ENCODE measurements at regions not wholly inside any gene's neighbourhood (a gene's known extent, or its start where the extent isn't known, plus 50 kb on each side); places are given as distances from the start of the nearest gene placed in this dataset.

GRCh38 chr5:71973563-71973962 is 133.7 kb upstream of the MAP1B start:
- no peaks in the 10 kb centered on the region for H3F3A ChIP-seq (ENCODE audit: insufficient read depth)
- no peak overlapping the region for H2AFZ ChIP-seq
- H3K9ac ChIP-seq: no peak overlapping the region
- H3K4me1 ChIP-seq (ENCODE audit: insufficient read depth): no peaks in the 10 kb centered on the region
- H3K9me2 ChIP-seq (ENCODE audit: insufficient read depth): no peaks in the 10 kb centered on the region
- H3K36me3 ChIP-seq (ENCODE audit: low read depth): no peaks in the 10 kb centered on the region
- no peak overlapping the region for H3K27ac ChIP-seq
- H3K4me3 ChIP-seq: no peak overlapping the region
- no peaks in the 10 kb centered on the region; the same call in 1 of the 2 replicates for H3K27me3 ChIP-seq (replicated peaks; ENCODE audit: insufficient read depth)
- WGBS, 2 experiments (ENCODE audit: low coverage in 1 of 2, low lambda C conversion rate in 2 of 2, missing lambda C conversion rate in 2 of 2): 39 to 41% methylated on average over 3 of the region's 3 CpGs
- no peaks in the 10 kb centered on the region for H3K9me3 ChIP-seq (ENCODE audit: low read depth)
- H4K20me1 ChIP-seq (ENCODE audit: insufficient read depth): no peaks in the 10 kb centered on the region
- DNase-seq: no peak
- TF ChIP-seq EZH2phosphoT487 (IDR thresholded peaks at IDR 0.05; ENCODE audit: insufficient read depth, low read depth): no peak
- no peak for TF ChIP-seq EZH2 (IDR thresholded peaks at IDR 0.05; ENCODE audit: insufficient read depth, poor library complexity, severe bottlenecking)
- no peaks in the 10 kb centered on the region for H3K79me2 ChIP-seq (ENCODE audit: insufficient read depth)
- in situ Hi-C loops (cut with MboI): no loop called here
- no peak overlapping the region for H3K4me2 ChIP-seq (ENCODE audit: unreplicated experiment)

GRCh38 chr5:71974165-71974564 is 133.1 kb upstream of the MAP1B start:
- Histone ChIP-seq H3K4me3 (no peak overlapping the region), H3K9ac (no peak overlapping the region), H4K20me1 (ENCODE audit: insufficient read depth) (no peaks in the 10 kb centered on the region), H3K27me3 (replicated peaks; ENCODE audit: insufficient read depth) (no peaks in the 10 kb centered on the region), H3K36me3 (ENCODE audit: low read depth) (no peaks in the 10 kb centered on the region), H3K4me1 (ENCODE audit: insufficient read depth) (no peaks in the 10 kb centered on the region), H2AFZ (no peak overlapping the region), H3F3A (ENCODE audit: insufficient read depth) (no peaks in the 10 kb centered on the region), H3K27ac (no peak overlapping the region), H3K9me2 (ENCODE audit: insufficient read depth) (no peaks in the 10 kb centered on the region), H3K9me3 (ENCODE audit: low read depth) (no peaks in the 10 kb centered on the region), H3K79me2 (ENCODE audit: insufficient read depth) (no peaks in the 10 kb centered on the region), H3K4me2 (ENCODE audit: unreplicated experiment) (no peak overlapping the region)
- no peak for DNase-seq
- 10 to 32% methylated on average over 1 of the region's 1 CpG for WGBS, 2 experiments (ENCODE audit: low coverage in 1 of 2, low lambda C conversion rate in 2 of 2, missing lambda C conversion rate in 2 of 2)
- TF ChIP-seq EZH2 (IDR thresholded peaks at IDR 0.05; ENCODE audit: insufficient read depth, poor library complexity, severe bottlenecking): no peak
- TF ChIP-seq EZH2phosphoT487 (IDR thresholded peaks at IDR 0.05; ENCODE audit: insufficient read depth, low read depth): no peak
- in situ Hi-C loops (cut with MboI): no loop called here

- Histone ChIP-seq H3K9ac (no peak overlapping the region), H3K4me3 (no peak overlapping the region), H4K20me1 (ENCODE audit: insufficient read depth) (no peaks in the 10 kb centered on the region), H3K4me2 (ENCODE audit: unreplicated experiment) (no peak overlapping the region), H3F3A (ENCODE audit: insufficient read depth) (no peaks in the 10 kb centered on the region), H2AFZ (no peak overlapping the region), H3K27me3 (replicated peaks; ENCODE audit: insufficient read depth) (no peaks in the 10 kb centered on the region), H3K4me1 (ENCODE audit: insufficient read depth) (no peaks in the 10 kb centered on the region), H3K79me2 (ENCODE audit: insufficient read depth) (no peaks in the 10 kb centered on the region), H3K36me3 (ENCODE audit: low read depth) (no peaks in the 10 kb centered on the region), H3K9me3 (ENCODE audit: low read depth) (no peaks in the 10 kb centered on the region), H3K9me2 (ENCODE audit: insufficient read depth) (no peaks in the 10 kb centered on the region), H3K27ac (no peak overlapping the region)
- 11 to 16% methylated on average over 1 of the region's 1 CpG for WGBS, 2 experiments (ENCODE audit: low coverage in 1 of 2, low lambda C conversion rate in 2 of 2, missing lambda C conversion rate in 2 of 2)
- DNase-seq: peak; percentile 13
- in situ Hi-C loops (cut with MboI): no loop called here
- TF ChIP-seq EZH2 (IDR thresholded peaks at IDR 0.05; ENCODE audit: insufficient read depth, poor library complexity, severe bottlenecking) (no peak), EZH2phosphoT487 (IDR thresholded peaks at IDR 0.05; ENCODE audit: insufficient read depth, low read depth) (no peak)
These were observed 132.7 kb upstream of the MAP1B start for GRCh38 chr5:71974622-71975021.

GRCh38 chr5:71976449-71976848 is 130.8 kb upstream of the MAP1B start:
- Histone ChIP-seq H2AFZ (no peak overlapping the region), H3K27ac (no peak overlapping the region), H4K20me1 (ENCODE audit: insufficient read depth) (no peaks in the 10 kb centered on the region), H3K9me2 (ENCODE audit: insufficient read depth) (no peaks in the 10 kb centered on the region), H3F3A (ENCODE audit: insufficient read depth) (no peaks in the 10 kb centered on the region), H3K27me3 (replicated peaks; ENCODE audit: insufficient read depth) (no peaks in the 10 kb centered on the region), H3K9me3 (ENCODE audit: low read depth) (no peaks in the 10 kb centered on the region), H3K4me3 (no peak overlapping the region), H3K9ac (no peak overlapping the region), H3K4me1 (ENCODE audit: insufficient read depth) (no peaks in the 10 kb centered on the region), H3K79me2 (ENCODE audit: insufficient read depth) (no peaks in the 10 kb centered on the region), H3K36me3 (ENCODE audit: low read depth) (no peaks in the 10 kb centered on the region), H3K4me2 (ENCODE audit: unreplicated experiment) (no peak overlapping the region)
- TF ChIP-seq EZH2 (IDR thresholded peaks at IDR 0.05; ENCODE audit: insufficient read depth, poor library complexity, severe bottlenecking) (no peak), EZH2phosphoT487 (IDR thresholded peaks at IDR 0.05; ENCODE audit: insufficient read depth, low read depth) (no peak)
- in situ Hi-C loops (cut with MboI): no loop called here
- DNase-seq: no peak
- WGBS, 2 experiments (ENCODE audit: low coverage in 1 of 2, low lambda C conversion rate in 2 of 2, missing lambda C conversion rate in 2 of 2): 70 to 73% methylated on average over 3 of the region's 3 CpGs

- Histone ChIP-seq H3K27ac (no peak overlapping the region), H2AFZ (no peak overlapping the region), H4K20me1 (ENCODE audit: insufficient read depth) (no peaks in the 10 kb centered on the region), H3K9ac (no peak overlapping the region), H3K36me3 (ENCODE audit: low read depth) (no peaks in the 10 kb centered on the region), H3K79me2 (ENCODE audit: insufficient read depth) (no peaks in the 10 kb centered on the region), H3K4me2 (ENCODE audit: unreplicated experiment) (no peak overlapping the region), H3K4me1 (ENCODE audit: insufficient read depth) (no peaks in the 10 kb centered on the region), H3K9me3 (ENCODE audit: low read depth) (no peaks in the 10 kb centered on the region), H3K27me3 (replicated peaks; ENCODE audit: insufficient read depth) (no peaks in the 10 kb centered on the region), H3K4me3 (no peak overlapping the region), H3F3A (ENCODE audit: insufficient read depth) (no peaks in the 10 kb centered on the region), H3K9me2 (ENCODE audit: insufficient read depth) (no peaks in the 10 kb centered on the region)
- no peak for DNase-seq
- in situ Hi-C loops (cut with MboI): no loop called here
- WGBS, 2 experiments (ENCODE audit: low coverage in 1 of 2, low lambda C conversion rate in 2 of 2, missing lambda C conversion rate in 2 of 2): 43 to 49% methylated on average over 2 of the region's 2 CpGs
- TF ChIP-seq EZH2 (IDR thresholded peaks at IDR 0.05; ENCODE audit: insufficient read depth, poor library complexity, severe bottlenecking) (no peak), EZH2phosphoT487 (IDR thresholded peaks at IDR 0.05; ENCODE audit: insufficient read depth, low read depth) (no peak)
These were observed 130.0 kb upstream of the MAP1B start for GRCh38 chr5:71977311-71977710.
